Astrocyte of the hippocampus (primary cell): ENCODE measurements at regions not wholly inside any gene's neighbourhood (a gene's known extent, or its start where the extent isn't known, plus 50 kb on each side); places are given as distances from the start of the nearest gene placed in this dataset.
"Not testable (repeated sequence)": the region's sequence is repeated elsewhere in the genome, so short reads cannot be mapped to it uniquely, and the experiment has no call there.

Experiments used
- DNase-seq: peaks from one replicate; pipeline ENCODE4 v3.0.0; 2011; ENCODE audit warnings: low read depth, low spot score

- no peak for DNase-seq
Measured at GRCh38 chr3:153829606-153830170, 291.5 kb upstream of the ARHGEF26 start.

- no peak for DNase-seq
Measured at GRCh38 chr3:153830552-153830951, 290.6 kb upstream of the ARHGEF26 start.

GRCh38 chr3:153835540-153835939 is 285.6 kb upstream of the ARHGEF26 start:
- no peak for DNase-seq

GRCh38 chr3:153840487-153840886 is 280.7 kb upstream of the ARHGEF26 start:
- no peak for DNase-seq

GRCh38 chr3:153843994-153844393 is 277.2 kb upstream of the ARHGEF26 start:
- DNase-seq, result no peak

GRCh38 chr3:153845311-153845710 is 275.9 kb upstream of the ARHGEF26 start:
- DNase-seq, result no peak

GRCh38 chr3:153848702-153849101 is 272.5 kb upstream of the ARHGEF26 start:
- DNase-seq, result peak; percentile 30

- DNase-seq, result no peak
Measured at GRCh38 chr3:153852355-153852754, 268.8 kb upstream of the ARHGEF26 start.

- no peak for DNase-seq
Measured at GRCh38 chr3:153853163-153853562, 268.0 kb upstream of the ARHGEF26 start.

- no peak for DNase-seq
Measured at GRCh38 chr3:153855772-153856171, 265.4 kb upstream of the ARHGEF26 start.

- DNase-seq, result peak; percentile 20
Measured at GRCh38 chr3:153856932-153857331, 264.3 kb upstream of the ARHGEF26 start.

GRCh38 chr3:153864793-153865192 is 256.4 kb upstream of the ARHGEF26 start:
- DNase-seq, result no peak

- DNase-seq, result no peak
Measured at GRCh38 chr3:153866901-153867300, 254.3 kb upstream of the ARHGEF26 start.

- DNase-seq, result not testable (repeated sequence)
Measured at GRCh38 chr3:153874348-153874747, 246.8 kb upstream of the ARHGEF26 start.

- no peak for DNase-seq
Measured at GRCh38 chr3:153880493-153880892, 240.7 kb upstream of the ARHGEF26 start.

GRCh38 chr3:153881201-153881600 is 240.0 kb upstream of the ARHGEF26 start:
- no peak for DNase-seq

- DNase-seq, result no peak
Measured at GRCh38 chr3:153885359-153885758, 235.8 kb upstream of the ARHGEF26 start.

GRCh38 chr3:153889905-153890334 is 231.3 kb upstream of the ARHGEF26 start:
- DNase-seq, result no peak

- no peak for DNase-seq
Measured at GRCh38 chr3:153892126-153892525, 229.1 kb upstream of the ARHGEF26 start.

GRCh38 chr3:153894857-153895256 is 226.3 kb upstream of the ARHGEF26 start:
- no peak for DNase-seq

- no peak for DNase-seq
Measured at GRCh38 chr3:153896197-153896596, 225.0 kb upstream of the ARHGEF26 start.

GRCh38 chr3:153897025-153897723 is 224.0 kb upstream of the ARHGEF26 start:
- DNase-seq, result peak; percentile 13

- no peak for DNase-seq
Measured at GRCh38 chr3:153897842-153898241, 223.3 kb upstream of the ARHGEF26 start.
